Mesendoderm (in vitro differentiated cells): ENCODE measurements at regions not wholly inside any gene's neighbourhood (a gene's known extent, or its start where the extent isn't known, plus 50 kb on each side); places are given as distances from the start of the nearest gene placed in this dataset.

Experiments used
- DNase-seq: peaks from one replicate; pipeline ENCODE4 v3.0.0; 2013
- H2AK5ac ChIP-seq: 2 replicates; pipeline ENCODE4 v1.6.1; 2013; ENCODE audit warnings: low read length, inconsistent platforms
- H2BK120ac ChIP-seq: 2 replicates; pipeline ENCODE4 v1.6.1; 2013; ENCODE audit warnings: low read depth, mild to moderate bottlenecking, low read length, moderate library complexity, mixed read lengths
- H2BK15ac ChIP-seq: replicated peaks from 2 replicates; pipeline ENCODE4 v1.6.1; 2013; ENCODE audit warnings: low read depth, mild to moderate bottlenecking, moderate library complexity
- H2BK5ac ChIP-seq: 2 replicates; pipeline ENCODE4 v1.6.1; 2013; ENCODE audit warnings: low read length, inconsistent platforms
- H3K18ac ChIP-seq: 2 replicates; pipeline ENCODE4 v1.6.1; 2013; ENCODE audit warnings: mild to moderate bottlenecking, low read length, mixed read lengths
- H3K23ac ChIP-seq: one replicate; pipeline ENCODE4 v1.6.1; 2013; ENCODE audit warnings: low read length
- H3K27ac ChIP-seq: 2 replicates; pipeline ENCODE4 v1.5.1; 2013; ENCODE audit warnings: low read depth, mild to moderate bottlenecking, inconsistent platforms, low read length, moderate library complexity
- H3K27me3 ChIP-seq: 2 replicates; pipeline ENCODE4 v1.6.1; 2013; ENCODE audit warnings: low read length, control low read depth, mild to moderate bottlenecking, inconsistent platforms; ENCODE audit not compliant: insufficient read depth, poor library complexity
- H3K36me3 ChIP-seq: 2 replicates; pipeline ENCODE4 v1.6.1; 2013; ENCODE audit warnings: low read length, inconsistent platforms; ENCODE audit not compliant: control insufficient read depth, insufficient read depth
- H3K4ac ChIP-seq: one replicate; pipeline ENCODE4 v1.6.1; 2013; ENCODE audit warnings: low read depth, mild to moderate bottlenecking, low read length, moderate library complexity
- H3K4me1 ChIP-seq: 2 replicates; pipeline ENCODE4 v1.6.1; 2013; ENCODE audit warnings: low read depth, low read length, inconsistent platforms; ENCODE audit not compliant: control insufficient read depth
- H3K4me2 ChIP-seq: 2 replicates; pipeline ENCODE4 v1.6.1; 2013; ENCODE audit warnings: low read length
- H3K4me3 ChIP-seq: 2 replicates; pipeline ENCODE4 v1.5.1; 2013; ENCODE audit warnings: mild to moderate bottlenecking, low read length
- H3K56ac ChIP-seq: one replicate; pipeline ENCODE4 v1.6.1; 2013; ENCODE audit warnings: low read length
- H3K79me1 ChIP-seq: 2 replicates; pipeline ENCODE4 v1.6.1; 2013; ENCODE audit warnings: low read length, inconsistent platforms
- H3K79me2 ChIP-seq: 2 replicates; pipeline ENCODE4 v1.6.1; 2013; ENCODE audit warnings: mild to moderate bottlenecking, low read length; ENCODE audit not compliant: control insufficient read depth, insufficient read depth
- H3K9ac ChIP-seq: 2 replicates; pipeline ENCODE4 v1.6.1; 2013; ENCODE audit warnings: low read length, inconsistent platforms
- H4K5ac ChIP-seq: one replicate; pipeline ENCODE4 v1.6.1; 2013; ENCODE audit warnings: low read length
- H4K8ac ChIP-seq: one replicate; pipeline ENCODE4 v1.6.1; 2013; ENCODE audit warnings: low read depth, mild to moderate bottlenecking, control low read depth, low read length, moderate library complexity
- WGBS: extraction: QIAGEN DNeasy Blood & Tissue Kit; methylation state at CpG from one replicate; pipeline ENCODE4 v1.1.7; 2013; ENCODE audit warnings: low lambda C conversion rate, missing lambda C conversion rate; ENCODE audit not compliant: insufficient coverage; ENCODE audit errors: extremely low coverage; 5-methylcytosine and 5-hydroxymethylcytosine counted together

DNA sequence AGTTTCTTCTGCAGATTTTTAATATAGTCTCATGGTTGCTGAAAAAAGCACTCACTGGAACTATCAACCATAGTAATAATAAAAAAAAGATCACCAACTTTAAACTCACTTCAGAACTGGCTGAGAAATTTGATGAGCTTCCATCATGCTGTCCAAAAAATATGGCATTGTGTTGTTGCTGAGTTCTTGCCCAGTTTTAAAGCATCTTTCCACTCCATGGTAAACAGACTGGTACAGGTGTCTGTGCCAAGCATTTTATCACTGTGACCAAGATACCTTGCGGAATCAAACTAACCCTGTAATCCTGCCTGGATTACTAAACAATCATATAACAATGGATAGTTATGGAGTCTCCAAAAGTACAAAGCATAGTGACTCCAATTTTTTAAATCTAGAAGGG is 360.3 kb upstream of the NOCT start:
- WGBS, result no CpG with 5 or more reads among the region's 1 CpG
- H3K18ac ChIP-seq, result no peak overlapping the region

DNA sequence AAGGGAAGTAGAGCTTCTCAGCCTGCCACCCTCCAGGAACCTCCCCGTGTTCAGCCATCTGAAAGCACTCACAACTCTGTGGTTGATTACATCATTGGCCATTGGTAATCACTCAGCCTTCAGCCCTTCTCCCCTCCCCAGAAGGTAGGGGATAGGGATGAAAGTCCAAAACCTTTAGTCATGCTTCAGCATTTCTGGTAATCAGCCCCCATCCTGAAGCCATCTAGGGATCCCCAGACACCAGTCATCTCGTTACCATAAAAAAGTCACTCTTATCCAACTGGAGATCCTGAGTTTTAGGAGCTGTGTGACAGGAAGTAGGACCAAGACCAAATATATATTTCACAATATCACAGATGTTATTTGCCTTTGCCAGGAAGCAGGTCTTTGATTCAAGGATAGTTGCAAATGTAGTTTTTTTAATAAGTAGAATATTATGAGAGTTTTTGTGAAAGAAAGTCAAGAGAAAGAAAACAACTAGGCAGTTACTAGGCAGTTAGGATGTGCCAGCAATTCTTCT is 364.6 kb upstream of the NOCT start:
- Histone ChIP-seq H3K4ac (no peak overlapping the region), H3K18ac (peak overlapping the region; percentile 25), H2AK5ac (no peak overlapping the region), H3K4me1 (no peaks in the 10 kb centered on the region), H2BK5ac (no peak overlapping the region), H4K5ac (no peak overlapping the region), H3K27me3 (no peaks in the 10 kb centered on the region), H2BK120ac (no peak overlapping the region), H3K4me2 (no peak overlapping the region), H3K79me2 (no peaks in the 10 kb centered on the region), H3K9ac (no peak overlapping the region), H2BK15ac (no peak overlapping the region), H4K8ac (no peak overlapping the region), H3K23ac (no peak overlapping the region), H3K4me3 (no peak overlapping the region), H3K27ac (no peak overlapping the region), H3K56ac (no peak overlapping the region), H3K79me1 (no peaks in the 10 kb centered on the region), H3K36me3 (no peaks in the 10 kb centered on the region)
- peak; percentile 89 for DNase-seq
- WGBS, result no CpG with 5 or more reads among the region's 2 CpGs

More for the DNA sequence above, 360.3 kb upstream of the NOCT start:
- Histone ChIP-seq H4K8ac (no peak overlapping the region), H3K9ac (no peak overlapping the region), H3K36me3 (no peaks in the 10 kb centered on the region), H3K79me2 (no peaks in the 10 kb centered on the region), H3K4me2 (no peak overlapping the region), H3K56ac (no peak overlapping the region), H3K27ac (no peak overlapping the region), H3K27me3 (no peaks in the 10 kb centered on the region), H4K5ac (no peak overlapping the region), H3K23ac (no peak overlapping the region), H3K4ac (no peak overlapping the region), H3K79me1 (no peaks in the 10 kb centered on the region), H2BK15ac (no peak overlapping the region), H2BK5ac (no peak overlapping the region), H3K4me1 (peaks cover 12% of the 10 kb centered on the region), H2AK5ac (no peak overlapping the region), H2BK120ac (no peak overlapping the region), H3K4me3 (no peak overlapping the region)
- DNase-seq, result no peak

DNA sequence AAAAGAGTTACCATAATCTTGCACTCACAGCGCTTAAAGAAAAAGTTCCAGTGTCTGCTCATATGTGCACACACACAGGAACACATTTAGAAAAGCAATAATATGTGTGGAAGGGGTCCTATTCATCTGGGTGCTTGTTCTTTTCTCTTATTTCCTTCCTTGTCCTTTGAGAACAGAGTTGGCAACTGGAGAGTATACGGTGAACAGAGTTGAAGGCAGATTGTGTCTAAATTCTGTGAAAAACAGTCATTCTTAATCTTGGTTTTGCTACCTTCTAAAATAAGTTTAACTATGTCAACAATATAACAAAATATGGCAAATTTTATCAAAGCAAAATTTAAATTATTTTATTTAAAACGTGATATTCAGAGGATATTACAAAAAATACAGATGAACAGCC is 365.1 kb upstream of the NOCT start:
- no peak overlapping the region for H2AK5ac ChIP-seq
- peak overlapping the region; percentile 61 for H2BK120ac ChIP-seq
- no peak for DNase-seq
- no peak overlapping the region for H2BK5ac ChIP-seq
- H2BK15ac ChIP-seq, result no peak overlapping the region
- H3K27me3 ChIP-seq, result no peaks in the 10 kb centered on the region
- H3K4me2 ChIP-seq, result no peak overlapping the region
- H3K27ac ChIP-seq, result no peak overlapping the region
- no peak overlapping the region for H3K9ac ChIP-seq
- H3K4me3 ChIP-seq, result no peak overlapping the region
- WGBS, result no CpG with 5 or more reads among the region's 3 CpGs
- no peak overlapping the region for H3K23ac ChIP-seq
- no peaks in the 10 kb centered on the region for H3K36me3 ChIP-seq
- H4K8ac ChIP-seq, result no peak overlapping the region
- no peak overlapping the region for H3K4ac ChIP-seq
- H3K4me1 ChIP-seq, result no peaks in the 10 kb centered on the region
- H3K79me2 ChIP-seq, result no peaks in the 10 kb centered on the region
- H3K79me1 ChIP-seq, result no peaks in the 10 kb centered on the region
- no peak overlapping the region for H3K56ac ChIP-seq
- peak overlapping the region; percentile 60 for H3K18ac ChIP-seq
- H4K5ac ChIP-seq, result no peak overlapping the region

DNA sequence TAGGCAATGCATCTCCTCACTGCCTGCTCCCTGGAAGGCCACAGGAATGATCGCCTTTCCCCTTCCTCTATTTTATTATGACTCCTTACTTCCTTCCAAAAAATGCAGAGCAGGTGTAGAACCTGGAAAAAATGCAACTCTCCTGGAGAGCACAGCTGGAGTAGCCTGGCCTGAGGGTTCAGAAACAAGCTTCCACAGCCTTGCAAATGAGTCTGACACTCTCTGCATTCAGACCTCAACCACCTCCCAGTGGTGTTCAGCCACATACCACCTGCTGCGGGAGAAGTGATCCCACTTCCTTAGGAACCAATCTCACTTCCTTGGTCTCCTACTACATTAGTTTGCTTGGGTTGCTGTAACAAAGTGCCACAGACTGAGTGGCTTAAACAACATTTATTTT is 368.1 kb upstream of the NOCT start:
- no peaks in the 10 kb centered on the region for H3K36me3 ChIP-seq
- no peak overlapping the region for H2BK15ac ChIP-seq
- no peaks in the 10 kb centered on the region for H3K79me1 ChIP-seq
- no peak overlapping the region for H3K9ac ChIP-seq
- peak overlapping the region; percentile 33 for H3K18ac ChIP-seq
- H2BK120ac ChIP-seq, result no peak overlapping the region
- H2BK5ac ChIP-seq, result no peak overlapping the region
- no peak overlapping the region for H4K8ac ChIP-seq
- no CpG with 5 or more reads among the region's 2 CpGs for WGBS
- no peaks in the 10 kb centered on the region for H3K4me1 ChIP-seq
- H3K27ac ChIP-seq, result peak overlapping the region; percentile 93
- DNase-seq, result peak; percentile 85
- H3K4me3 ChIP-seq, result no peak overlapping the region
- no peak overlapping the region for H2AK5ac ChIP-seq
- H3K23ac ChIP-seq, result no peak overlapping the region
- H3K79me2 ChIP-seq, result no peaks in the 10 kb centered on the region
- H3K56ac ChIP-seq, result no peak overlapping the region
- no peak overlapping the region for H4K5ac ChIP-seq
- H3K4me2 ChIP-seq, result no peak overlapping the region
- no peak overlapping the region for H3K4ac ChIP-seq
- no peaks in the 10 kb centered on the region for H3K27me3 ChIP-seq

DNA sequence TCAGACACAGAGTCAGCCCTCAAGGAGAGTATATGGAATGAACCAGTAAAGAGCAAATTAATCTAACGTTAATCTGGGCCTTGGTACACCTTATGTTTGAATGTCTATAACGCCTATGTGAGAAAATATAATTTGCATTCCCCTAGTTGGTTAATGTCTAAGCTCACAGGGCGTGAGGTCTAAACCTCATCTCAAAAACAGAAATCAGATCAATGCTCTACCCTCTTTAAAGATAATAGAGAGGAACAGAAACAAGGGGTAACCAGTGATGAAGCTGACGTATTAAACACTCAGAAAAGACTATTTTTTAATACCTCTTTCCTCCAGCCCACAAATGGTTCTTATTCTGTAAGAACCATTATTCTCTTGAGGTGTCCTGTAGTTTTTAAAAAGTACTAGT is 369.2 kb upstream of the NOCT start:
- H3K4me1 ChIP-seq, result no peaks in the 10 kb centered on the region
- no peak overlapping the region for H3K23ac ChIP-seq
- no peaks in the 10 kb centered on the region for H3K79me2 ChIP-seq
- no peak overlapping the region for H3K56ac ChIP-seq
- no peak overlapping the region for H2BK15ac ChIP-seq
- no peak overlapping the region for H4K8ac ChIP-seq
- H2BK120ac ChIP-seq, result no peak overlapping the region
- DNase-seq, result no peak
- H3K4ac ChIP-seq, result no peak overlapping the region
- no peak overlapping the region for H3K4me3 ChIP-seq
- H4K5ac ChIP-seq, result no peak overlapping the region
- WGBS, result no CpG with 5 or more reads among the region's 4 CpGs
- no peak overlapping the region for H3K27ac ChIP-seq
- H3K79me1 ChIP-seq, result no peaks in the 10 kb centered on the region
- peak overlapping the region; percentile 5 for H3K18ac ChIP-seq
- no peak overlapping the region for H3K4me2 ChIP-seq
- H2BK5ac ChIP-seq, result no peak overlapping the region
- no peaks in the 10 kb centered on the region for H3K27me3 ChIP-seq
- no peak overlapping the region for H2AK5ac ChIP-seq
- H3K9ac ChIP-seq, result no peak overlapping the region
- H3K36me3 ChIP-seq, result no peaks in the 10 kb centered on the region

DNA sequence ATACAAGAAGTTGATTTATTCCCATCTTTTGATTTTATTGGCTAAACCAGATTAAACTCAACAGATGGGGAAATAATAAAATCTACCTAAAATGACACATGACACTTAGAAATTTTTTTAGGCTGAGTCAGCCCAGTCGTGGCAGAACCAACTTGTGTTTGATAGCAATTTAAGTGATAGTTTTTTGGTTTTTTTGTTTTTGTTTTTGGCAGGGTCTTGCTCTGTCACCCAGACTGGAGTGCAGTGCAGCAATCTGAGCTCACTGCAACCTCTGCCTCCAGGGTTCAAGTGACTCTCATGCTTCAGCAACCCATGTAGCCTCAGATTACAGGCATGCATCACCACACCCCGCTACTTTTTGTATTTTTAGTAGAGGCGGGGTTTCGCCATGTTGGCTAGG is 370.3 kb upstream of the NOCT start:
- Histone ChIP-seq H3K79me2 (no peaks in the 10 kb centered on the region), H3K4ac (no peak overlapping the region), H3K23ac (no peak overlapping the region), H3K4me2 (no peak overlapping the region), H2BK120ac (no peak overlapping the region), H2BK15ac (no peak overlapping the region), H3K79me1 (no peaks in the 10 kb centered on the region), H3K4me3 (no peak overlapping the region), H3K18ac (peak overlapping the region; percentile 0), H3K56ac (no peak overlapping the region), H3K9ac (no peak overlapping the region), H3K4me1 (no peaks in the 10 kb centered on the region), H2AK5ac (no peak overlapping the region), H3K27me3 (no peaks in the 10 kb centered on the region), H3K36me3 (no peaks in the 10 kb centered on the region), H3K27ac (no peak overlapping the region), H4K8ac (no peak overlapping the region), H4K5ac (no peak overlapping the region), H2BK5ac (no peak overlapping the region)
- no CpG with 5 or more reads among the region's 4 CpGs for WGBS
- no peak for DNase-seq
